ENCODE measurements at regions not wholly inside any gene's neighbourhood (a gene's known extent, or its start where the extent isn't known, plus 50 kb on each side); places are given as distances from the start of the nearest gene placed in this dataset.
"Not testable (repeated sequence)": the region's sequence is repeated elsewhere in the genome, so short reads cannot be mapped to it uniquely, and the experiment has no call there.

- peak; percentile 70 for DNase-seq (ENCODE audit: low spot score)
- intact Hi-C loops (cut with DNase I) = not testable (repeated sequence)
These were observed 122.5 kb upstream of the TPTE start for GRCh38 chr21:10398692-10399489.

- intact Hi-C loops (cut with DNase I) = not testable (repeated sequence)
- peak; percentile 76 for DNase-seq (ENCODE audit: low spot score)
These were observed 120.6 kb upstream of the TPTE start for GRCh38 chr21:10400622-10401361.

- intact Hi-C loops (cut with DNase I) = not testable (repeated sequence)
- DNase-seq (ENCODE audit: low spot score) = peak; percentile 70
These were observed 118.9 kb upstream of the TPTE start for GRCh38 chr21:10402461-10402860.

- DNase-seq (ENCODE audit: low spot score) = peak; percentile 76
- intact Hi-C loops (cut with DNase I) = not testable (repeated sequence)
These were observed 116.1 kb upstream of the TPTE start for GRCh38 chr21:10405331-10405730.

- intact Hi-C loops (cut with DNase I); DNase-seq (ENCODE audit: low spot score): not testable (repeated sequence)
These were observed 111.6 kb upstream of the TPTE start for GRCh38 chr21:10409786-10410185.

- intact Hi-C loops (cut with DNase I) = not testable (repeated sequence)
These were observed 110.9 kb upstream of the TPTE start for GRCh38 chr21:10410354-10410929.

GRCh38 chr21:10411776-10412526 lies 109.4 kb upstream of the TPTE start:
- intact Hi-C loops (cut with DNase I) = not testable (repeated sequence)
- DNase-seq (ENCODE audit: low spot score) = peak; percentile 66

More at GRCh38 chr21:10410354-10410929, 110.9 kb upstream of the TPTE start:
- not testable (repeated sequence) for DNase-seq (ENCODE audit: low spot score)

- DNase-seq (ENCODE audit: low spot score) = peak; percentile 57
- intact Hi-C loops (cut with DNase I) = not testable (repeated sequence)
These were observed 108.5 kb upstream of the TPTE start for GRCh38 chr21:10412928-10413246.

GRCh38 chr21:10413247-10414120 lies 107.9 kb upstream of the TPTE start:
- peak; percentile 77 for DNase-seq (ENCODE audit: low spot score)
- intact Hi-C loops (cut with DNase I) = not testable (repeated sequence)

GRCh38 chr21:10414121-10414924 lies 107.1 kb upstream of the TPTE start:
- peak; percentile 43 for DNase-seq (ENCODE audit: low spot score)
- intact Hi-C loops (cut with DNase I) = not testable (repeated sequence)

- intact Hi-C loops (cut with DNase I); DNase-seq (ENCODE audit: low spot score): not testable (repeated sequence)
These were observed 106.5 kb upstream of the TPTE start for GRCh38 chr21:10414925-10415254.

- intact Hi-C loops (cut with DNase I); DNase-seq (ENCODE audit: low spot score): not testable (repeated sequence)
These were observed 105.9 kb upstream of the TPTE start for GRCh38 chr21:10415456-10415855.

- intact Hi-C loops (cut with DNase I); DNase-seq (ENCODE audit: low spot score): not testable (repeated sequence)
These were observed 105.5 kb upstream of the TPTE start for GRCh38 chr21:10415859-10416258.

- DNase-seq (ENCODE audit: low spot score); intact Hi-C loops (cut with DNase I): not testable (repeated sequence)
These were observed 104.5 kb upstream of the TPTE start for GRCh38 chr21:10416691-10417447.

- intact Hi-C loops (cut with DNase I); DNase-seq (ENCODE audit: low spot score): not testable (repeated sequence)
These were observed 103.8 kb upstream of the TPTE start for GRCh38 chr21:10417551-10418002.

GRCh38 chr21:10418250-10419048 lies 102.9 kb upstream of the TPTE start:
- intact Hi-C loops (cut with DNase I); DNase-seq (ENCODE audit: low spot score): not testable (repeated sequence)

Measured in cardiac septum (tissue), 1 donor.